ENCODE measurements at regions not wholly inside any gene's neighbourhood (a gene's known extent, or its start where the extent isn't known, plus 50 kb on each side); places are given as distances from the start of the nearest gene placed in this dataset.

- TF ChIP-seq POLR2AphosphoS5 (IDR thresholded peaks at IDR 0.05) (no peak), CTCF (IDR thresholded peaks at IDR 0.05) (no peak), POLR2A (IDR thresholded peaks at IDR 0.05) (no peak)
Observed at GRCh38 chr16:61296814-61297213, 739.4 kb downstream of the CDH8 start.

Measured in prostate gland (tissue), 2 donors.